22Rv1 (cell line): ENCODE measurements at regions not wholly inside any gene's neighbourhood (a gene's known extent, or its start where the extent isn't known, plus 50 kb on each side); places are given as distances from the start of the nearest gene placed in this dataset.

Experiments
- ZFX ChIP-seq: fragments of 450-650 bp; IDR thresholded peaks from 2 replicates; pipeline ENCODE4 v1.6.1; 2017; ENCODE audit warnings: antibody characterized with exemption, borderline replicate concordance
- TF ChIP-seq, protein P1 (sequence below): fragments of 450-650 bp; IDR thresholded peaks from 2 replicates; pipeline ENCODE4 v1.5.1; 2017; ENCODE audit warnings: mild to moderate bottlenecking

- TF ChIP-seq, protein P1, sequence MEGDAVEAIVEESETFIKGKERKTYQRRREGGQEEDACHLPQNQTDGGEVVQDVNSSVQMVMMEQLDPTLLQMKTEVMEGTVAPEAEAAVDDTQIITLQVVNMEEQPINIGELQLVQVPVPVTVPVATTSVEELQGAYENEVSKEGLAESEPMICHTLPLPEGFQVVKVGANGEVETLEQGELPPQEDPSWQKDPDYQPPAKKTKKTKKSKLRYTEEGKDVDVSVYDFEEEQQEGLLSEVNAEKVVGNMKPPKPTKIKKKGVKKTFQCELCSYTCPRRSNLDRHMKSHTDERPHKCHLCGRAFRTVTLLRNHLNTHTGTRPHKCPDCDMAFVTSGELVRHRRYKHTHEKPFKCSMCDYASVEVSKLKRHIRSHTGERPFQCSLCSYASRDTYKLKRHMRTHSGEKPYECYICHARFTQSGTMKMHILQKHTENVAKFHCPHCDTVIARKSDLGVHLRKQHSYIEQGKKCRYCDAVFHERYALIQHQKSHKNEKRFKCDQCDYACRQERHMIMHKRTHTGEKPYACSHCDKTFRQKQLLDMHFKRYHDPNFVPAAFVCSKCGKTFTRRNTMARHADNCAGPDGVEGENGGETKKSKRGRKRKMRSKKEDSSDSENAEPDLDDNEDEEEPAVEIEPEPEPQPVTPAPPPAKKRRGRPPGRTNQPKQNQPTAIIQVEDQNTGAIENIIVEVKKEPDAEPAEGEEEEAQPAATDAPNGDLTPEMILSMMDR: no peak
- TF ChIP-seq ZFX: no peak
These were observed 317.4 kb upstream of the SORCS1 start for GRCh38 chr10:107481881-107482280.
